Transverse colon (tissue), 4 donors: ENCODE measurements at regions not wholly inside any gene's neighbourhood (a gene's known extent, or its start where the extent isn't known, plus 50 kb on each side); places are given as distances from the start of the nearest gene placed in this dataset.

Experiments used
- DNase-seq: peaks from one replicate; pipeline ENCODE4 v3.0.0-alpha.2; 2019
- H3K27ac ChIP-seq, 4 donors: fragments of 200-600 bp; sonication (generic); 2 replicates each; pipeline ENCODE4 v1.5.1; 2016 to 2018; ENCODE audit warnings: inconsistent platforms in 4 of 4
- H3K27me3 ChIP-seq: fragments of 200-600 bp; sonication (generic); 2 replicates; pipeline ENCODE4 v1.5.1; 2017; ENCODE audit warnings: inconsistent platforms
- H3K36me3 ChIP-seq, 4 donors: fragments of 200-600 bp; sonication (generic); 2 replicates each; pipeline ENCODE4 v1.5.1; 2017 to 2019; ENCODE audit warnings: inconsistent platforms in 4 of 4
- H3K4me1 ChIP-seq, 4 donors: fragments of 200-600 bp; sonication (generic); 2 replicates each; pipeline ENCODE4 v1.5.1; 2017 to 2020; ENCODE audit warnings: inconsistent platforms in 4 of 4
- H3K4me3 ChIP-seq, 4 donors: fragments of 200-600 bp; sonication (generic); 1 replicate in 1 of 4; 2 replicates in 3 of 4; pipeline versions ENCODE4 v1.5.1 to v1.6.1; 2017 to 2019; ENCODE audit warnings: inconsistent platforms in 4 of 4
- H3K9me3 ChIP-seq, 2 donors: fragments of 200-600 bp; sonication (generic); 2 replicates each; pipeline ENCODE4 v1.5.1; 2017 to 2019; ENCODE audit warnings: inconsistent platforms in 2 of 2
- CTCF ChIP-seq, 5 experiments: fragments of 200-600 bp in 3 of 5; fragments of 450-650 bp in 2 of 5; sonication (generic) in 3 of 5; IDR thresholded peaks; 1 replicate in 2 of 5; 2 replicates in 3 of 5; pipeline ENCODE4 v1.5.1; 2016 to 2017; ENCODE audit warnings: antibody characterized with exemption in 5 of 5, inconsistent platforms in 3 of 5, mild to moderate bottlenecking in 2 of 5, moderate library complexity in 1 of 5
- EP300 ChIP-seq: sonication (generic); formaldehyde crosslinking; IDR thresholded peaks from one replicate; pipeline ENCODE4 v1.6.1; 2017; ENCODE audit warnings: antibody characterized with exemption, low read depth
- POLR2A ChIP-seq: fragments of 450-650 bp; IDR thresholded peaks from one replicate; pipeline ENCODE4 v1.6.1; 2016; ENCODE audit warnings: antibody characterized with exemption, mild to moderate bottlenecking, moderate library complexity
- POLR2AphosphoS5 ChIP-seq, 3 donors: sonication (generic); formaldehyde crosslinking; IDR thresholded peaks; one replicate each; pipeline ENCODE4 v1.6.1; 2016; ENCODE audit warnings: antibody characterized with exemption in 3 of 3
- WGBS, 2 donors: methylation state at CpG; one replicate each; pipeline ENCODE4 v1.1.5; 2018; ENCODE audit warnings: low coverage in 1 of 2; 5-methylcytosine and 5-hydroxymethylcytosine counted together
- in situ Hi-C, 4 donors: fragments of 200-750 bp; cut with MboI; loops; one replicate each; pipeline versions ENCODE4 v1.15.0 to v1.15.1; 2017; ENCODE audit warnings: low sequenced_read_pairs in 3 of 4, low pct_ligation_motif_present in 1 of 4, low pct_unique_long_range_greater_than_20kb in 1 of 4
- intact Hi-C: fragments of 100-400 bp; cut with DNase I; formaldehyde crosslinking; loops from one replicate; pipeline ENCODE4 v1.15.1; 2023; ENCODE audit warnings: low total_unique reads

- in situ Hi-C loops (no loop called here), intact Hi-C loops (no loop called here)
- no peak overlapping the region for H3K4me3 ChIP-seq
- no peak for TF ChIP-seq CTCF (IDR thresholded peaks at IDR 0.05)
- no peak for TF ChIP-seq POLR2A
- TF ChIP-seq POLR2AphosphoS5 (IDR thresholded peaks at IDR 0.05) = no peak
- TF ChIP-seq EP300 = no peak
- WGBS, 2 donors = 64 to 71% methylated on average over 2 of the region's 2 CpGs
- H3K27ac ChIP-seq = no peak overlapping the region
- H3K36me3 ChIP-seq = no peaks in the 10 kb centered on the region
- H3K27me3 ChIP-seq = no peaks in the 10 kb centered on the region
- no peak for DNase-seq
- no peaks in the 10 kb centered on the region for H3K9me3 ChIP-seq
- no peaks in the 10 kb centered on the region for H3K4me1 ChIP-seq
These were observed 288.9 kb downstream of the EFHB start for GRCh38 chr3:19645093-19645492.

- DNase-seq = no peak
- WGBS, 2 donors = 49 to 51% methylated on average over 2 of the region's 2 CpGs
- Histone ChIP-seq H3K9me3 (no peaks in the 10 kb centered on the region), H3K27me3 (no peaks in the 10 kb centered on the region), H3K4me3 (no peak overlapping the region), H3K27ac (no peak overlapping the region), H3K4me1 (no peaks in the 10 kb centered on the region), H3K36me3 (no peaks in the 10 kb centered on the region)
- intact Hi-C loops = no loop called here
- TF ChIP-seq CTCF (IDR thresholded peaks at IDR 0.05) = no peak
- TF ChIP-seq EP300 = no peak
- no peak for TF ChIP-seq POLR2AphosphoS5 (IDR thresholded peaks at IDR 0.05)
- TF ChIP-seq POLR2A = no peak
- in situ Hi-C loops = no loop called here
These were observed 289.6 kb downstream of the EFHB start for GRCh38 chr3:19644405-19644804.

- no peak overlapping the region for H3K27ac ChIP-seq
- 69 to 71% methylated on average over 2 of the region's 2 CpGs for WGBS, 2 donors
- intact Hi-C loops = no loop called here
These were observed 292.6 kb downstream of the EFHB start for GRCh38 chr3:19641408-19641807.

GRCh38 chr3:19632099-19633074, 301.6 kb downstream of the EFHB start:
- TF ChIP-seq CTCF (IDR thresholded peaks at IDR 0.05) (no peak), POLR2A (no peak), POLR2AphosphoS5 (IDR thresholded peaks at IDR 0.05) (no peak), EP300 (no peak)
- Histone ChIP-seq H3K4me1 (no peaks in the 10 kb centered on the region), H3K36me3 (no peaks in the 10 kb centered on the region), H3K27me3 (no peaks in the 10 kb centered on the region), H3K4me3 (no peak overlapping the region), H3K9me3 (peaks cover 0 to 2% of the 10 kb centered on the region in 2 donors), H3K27ac (no peak overlapping the region)
- in situ Hi-C loops (no loop called here), intact Hi-C loops (no loop called here)
- no peak for DNase-seq
- 73 to 88% methylated on average over 4 to 5 of the region's 5 CpGs for WGBS, 2 donors

More at GRCh38 chr3:19641408-19641807, 292.6 kb downstream of the EFHB start:
- DNase-seq = no peak
- Histone ChIP-seq H3K9me3 (peaks cover 0 to 4% of the 10 kb centered on the region in 2 donors), H3K4me3 (no peak overlapping the region), H3K27me3 (no peaks in the 10 kb centered on the region), H3K4me1 (no peaks in the 10 kb centered on the region), H3K36me3 (no peaks in the 10 kb centered on the region)
- TF ChIP-seq POLR2AphosphoS5 (IDR thresholded peaks at IDR 0.05) = no peak
- TF ChIP-seq CTCF (IDR thresholded peaks at IDR 0.05) = no peak
- no peak for TF ChIP-seq EP300
- in situ Hi-C loops = no loop called here
